OCI-M1 (cell line): ENCODE measurements at regions not wholly inside any gene's neighbourhood (a gene's known extent, or its start where the extent isn't known, plus 50 kb on each side); places are given as distances from the start of the nearest gene placed in this dataset.
"Not testable (repeated sequence)": the region's sequence is repeated elsewhere in the genome, so short reads cannot be mapped to it uniquely, and the experiment has no call there.

Experiments
- DNase-seq: peaks from one replicate; lab custom pipeline; 2025; lab: John Stamatoyannopoulos, UW

DNA sequence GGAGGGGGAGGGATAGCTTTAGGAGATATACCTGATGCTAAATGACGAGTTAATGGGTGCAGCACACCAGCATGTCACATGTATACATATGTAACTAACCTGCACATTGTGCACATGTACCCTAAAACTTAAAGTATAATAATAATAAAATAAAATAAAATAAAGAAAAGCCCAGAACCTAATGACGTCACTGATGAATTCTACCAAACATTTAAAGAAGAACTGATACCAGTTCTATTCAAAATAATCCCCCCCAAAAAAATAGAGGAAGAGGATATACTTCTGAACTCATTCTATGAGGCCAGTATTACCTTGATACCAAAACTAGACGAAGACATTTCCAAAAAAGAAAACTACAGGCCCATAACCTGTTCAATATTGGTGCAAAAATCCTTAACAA lies 68.6 kb upstream of the AR start:
- DNase-seq = not testable (repeated sequence)

DNA sequence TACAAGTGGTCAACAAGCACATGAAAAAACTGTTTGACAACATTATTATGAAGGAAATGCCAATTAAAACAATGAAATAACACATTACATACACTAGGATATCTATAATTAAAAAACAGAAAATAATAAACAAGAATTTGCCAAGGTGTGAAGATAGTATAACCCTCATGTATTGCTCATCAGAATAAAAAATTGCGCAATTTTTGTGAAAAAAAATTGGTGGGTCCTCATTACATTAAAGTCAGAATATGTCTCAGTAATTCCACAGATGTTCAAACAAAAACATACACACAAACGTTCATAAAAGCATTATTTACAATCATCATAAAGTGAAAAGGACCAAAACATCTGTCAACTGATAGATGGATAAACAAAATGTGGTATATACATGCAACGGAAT lies 63.0 kb upstream of the AR start:
- no peak for DNase-seq
